Upper lobe of left lung (tissue), 4 donors: ENCODE measurements at regions not wholly inside any gene's neighbourhood (a gene's known extent, or its start where the extent isn't known, plus 50 kb on each side); places are given as distances from the start of the nearest gene placed in this dataset.

Experiments
- CTCF ChIP-seq, 6 experiments: fragments of 450-650 bp in 4 of 6; fragments of 200-600 bp in 2 of 6; sonication (generic) in 2 of 6; IDR thresholded peaks; one replicate each; pipeline ENCODE4 v1.5.1; 2016 to 2019; ENCODE audit warnings: antibody characterized with exemption in 6 of 6
- EP300 ChIP-seq, 4 donors: sonication (generic); formaldehyde crosslinking; IDR thresholded peaks; one replicate each; pipeline ENCODE4 v1.5.1; 2017; ENCODE audit warnings: antibody characterized with exemption in 4 of 4, control low read depth in 2 of 4

GRCh38 chr6:86536121-86536520, 401.2 kb upstream of the HTR1E start:
- TF ChIP-seq CTCF (IDR thresholded peaks at IDR 0.05) (no peak), EP300 (IDR thresholded peaks at IDR 0.05) (no peak)
